ENCODE measurements at regions not wholly inside any gene's neighbourhood (a gene's known extent, or its start where the extent isn't known, plus 50 kb on each side); places are given as distances from the start of the nearest gene placed in this dataset.

DNA sequence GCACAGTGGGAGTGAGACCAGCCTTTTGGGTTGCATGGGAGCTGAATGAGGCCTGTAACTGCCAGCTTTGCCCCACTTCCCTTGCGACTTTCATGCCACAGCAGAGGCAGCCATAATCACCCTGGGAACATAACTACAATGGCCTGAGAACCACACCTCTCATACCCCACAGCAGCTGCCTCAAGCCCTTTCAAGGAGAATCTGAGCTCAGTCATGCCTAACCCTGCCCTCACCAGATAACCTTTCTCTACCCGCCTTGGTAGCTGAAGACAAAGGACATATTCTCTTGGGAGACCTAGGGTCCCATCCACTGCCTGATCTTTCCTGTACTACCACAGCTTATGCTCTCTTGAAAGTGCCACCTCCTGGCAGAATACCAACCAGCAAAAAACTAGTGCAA lies 599.9 kb upstream of the IGFBP7 start:
- peak; percentile 38 for DNase-seq (ENCODE audit: low read depth)
- H3K4me3 ChIP-seq (ENCODE audit: low read depth, low read length) = no peak overlapping the region
- TF ChIP-seq, protein P1, sequence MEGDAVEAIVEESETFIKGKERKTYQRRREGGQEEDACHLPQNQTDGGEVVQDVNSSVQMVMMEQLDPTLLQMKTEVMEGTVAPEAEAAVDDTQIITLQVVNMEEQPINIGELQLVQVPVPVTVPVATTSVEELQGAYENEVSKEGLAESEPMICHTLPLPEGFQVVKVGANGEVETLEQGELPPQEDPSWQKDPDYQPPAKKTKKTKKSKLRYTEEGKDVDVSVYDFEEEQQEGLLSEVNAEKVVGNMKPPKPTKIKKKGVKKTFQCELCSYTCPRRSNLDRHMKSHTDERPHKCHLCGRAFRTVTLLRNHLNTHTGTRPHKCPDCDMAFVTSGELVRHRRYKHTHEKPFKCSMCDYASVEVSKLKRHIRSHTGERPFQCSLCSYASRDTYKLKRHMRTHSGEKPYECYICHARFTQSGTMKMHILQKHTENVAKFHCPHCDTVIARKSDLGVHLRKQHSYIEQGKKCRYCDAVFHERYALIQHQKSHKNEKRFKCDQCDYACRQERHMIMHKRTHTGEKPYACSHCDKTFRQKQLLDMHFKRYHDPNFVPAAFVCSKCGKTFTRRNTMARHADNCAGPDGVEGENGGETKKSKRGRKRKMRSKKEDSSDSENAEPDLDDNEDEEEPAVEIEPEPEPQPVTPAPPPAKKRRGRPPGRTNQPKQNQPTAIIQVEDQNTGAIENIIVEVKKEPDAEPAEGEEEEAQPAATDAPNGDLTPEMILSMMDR (IDR thresholded peaks at IDR 0.05; ENCODE audit: insufficient read depth, low read depth, low read length, missing control alignments) = no peak

DNA sequence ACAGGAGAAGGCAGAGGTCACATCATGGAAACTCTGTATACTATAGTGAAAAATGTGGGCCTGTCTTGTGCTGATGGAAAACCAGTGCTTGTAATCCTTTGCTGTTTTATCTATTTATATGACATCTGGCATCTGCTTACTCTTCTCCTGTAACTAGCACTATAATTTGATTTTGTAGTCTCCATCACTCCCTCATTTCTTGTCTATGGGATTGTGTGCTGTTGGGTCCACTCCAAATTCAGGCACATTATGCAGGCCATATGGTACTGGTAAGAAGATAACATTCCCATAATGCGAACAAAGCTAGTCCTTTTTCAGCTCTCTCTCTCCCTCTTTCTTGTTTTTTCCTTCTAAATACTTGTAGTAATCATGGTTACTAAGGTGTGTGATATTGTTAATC lies 581.2 kb upstream of the IGFBP7 start:
- no peak overlapping the region for H3K4me3 ChIP-seq (ENCODE audit: low read depth, low read length)
- DNase-seq (ENCODE audit: low read depth) = no peak
- TF ChIP-seq, protein P1 (IDR thresholded peaks at IDR 0.05; ENCODE audit: insufficient read depth, low read depth, low read length, missing control alignments) = no peak

DNA sequence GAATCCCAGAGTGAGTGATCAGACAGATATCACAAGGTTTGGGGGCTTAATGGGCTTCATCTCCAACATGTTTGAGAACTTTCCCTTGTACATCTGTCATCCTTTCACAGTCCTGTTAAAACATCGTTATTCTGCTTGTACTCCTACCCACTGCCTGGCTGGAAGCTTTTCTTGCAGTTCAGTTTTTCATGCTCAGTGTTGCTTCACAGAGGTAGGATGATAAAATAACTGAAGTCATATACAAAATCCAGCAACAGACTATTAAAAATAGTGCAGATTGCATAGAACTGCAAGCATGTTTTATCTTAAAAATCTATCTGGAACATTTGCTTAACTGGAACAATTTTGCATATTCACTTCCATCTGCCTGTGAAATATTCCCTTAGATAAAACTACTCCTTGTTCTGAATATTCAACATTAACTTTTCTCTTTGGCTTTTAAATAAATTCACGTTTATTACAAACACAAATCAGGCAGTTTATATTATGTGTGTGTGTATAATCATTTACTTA lies 579.6 kb upstream of the IGFBP7 start:
- TF ChIP-seq, protein P1 (IDR thresholded peaks at IDR 0.05; ENCODE audit: insufficient read depth, low read depth, low read length, missing control alignments) = no peak
- no peak for DNase-seq (ENCODE audit: low read depth)
- H3K4me3 ChIP-seq (ENCODE audit: low read depth, low read length) = no peak overlapping the region

DNA sequence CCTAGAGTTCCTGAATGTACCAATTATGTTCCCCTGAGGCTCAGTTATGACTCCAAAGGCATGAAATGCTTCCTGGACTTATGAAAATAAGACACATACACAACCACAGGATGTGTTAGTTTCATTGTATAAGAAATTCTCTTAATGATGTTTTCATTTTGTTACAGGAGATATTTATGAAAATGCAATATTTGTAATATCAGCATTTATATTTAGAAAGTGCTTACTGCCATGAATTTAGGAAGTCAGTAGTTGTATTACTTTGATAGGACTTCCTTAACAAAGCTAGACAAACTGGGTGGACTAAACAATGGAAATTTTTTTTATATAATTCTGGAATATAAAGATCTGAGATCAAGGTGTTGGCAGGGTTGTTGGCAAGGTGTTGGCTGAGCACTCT lies 572.1 kb upstream of the IGFBP7 start:
- no peak for DNase-seq (ENCODE audit: low read depth)
- TF ChIP-seq, protein P1 (IDR thresholded peaks at IDR 0.05; ENCODE audit: insufficient read depth, low read depth, low read length, missing control alignments) = no peak
- no peak overlapping the region for H3K4me3 ChIP-seq (ENCODE audit: low read depth, low read length)

DNA sequence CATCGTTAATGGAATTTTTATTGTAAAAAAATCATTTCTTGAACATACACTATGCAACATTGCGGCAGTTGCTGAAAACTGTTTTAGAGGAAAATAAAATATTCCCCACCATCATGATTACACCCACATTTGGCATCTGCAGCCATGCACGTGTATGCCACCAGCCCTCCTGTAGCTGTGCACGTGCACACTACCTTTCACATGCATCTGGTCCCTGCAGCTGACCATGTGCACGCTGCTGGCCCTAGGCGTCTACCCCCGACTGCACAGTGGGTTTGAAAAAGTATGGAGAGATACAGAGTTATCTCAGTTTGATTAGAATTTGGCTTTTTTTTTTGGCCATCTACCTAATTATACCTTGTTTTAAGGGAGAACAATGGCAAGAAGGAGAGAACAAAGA lies 569.8 kb upstream of the IGFBP7 start:
- no peak for DNase-seq (ENCODE audit: low read depth)
- H3K4me3 ChIP-seq (ENCODE audit: low read depth, low read length) = no peak overlapping the region
- TF ChIP-seq, protein P1 (IDR thresholded peaks at IDR 0.05; ENCODE audit: insufficient read depth, low read depth, low read length, missing control alignments) = no peak

DNA sequence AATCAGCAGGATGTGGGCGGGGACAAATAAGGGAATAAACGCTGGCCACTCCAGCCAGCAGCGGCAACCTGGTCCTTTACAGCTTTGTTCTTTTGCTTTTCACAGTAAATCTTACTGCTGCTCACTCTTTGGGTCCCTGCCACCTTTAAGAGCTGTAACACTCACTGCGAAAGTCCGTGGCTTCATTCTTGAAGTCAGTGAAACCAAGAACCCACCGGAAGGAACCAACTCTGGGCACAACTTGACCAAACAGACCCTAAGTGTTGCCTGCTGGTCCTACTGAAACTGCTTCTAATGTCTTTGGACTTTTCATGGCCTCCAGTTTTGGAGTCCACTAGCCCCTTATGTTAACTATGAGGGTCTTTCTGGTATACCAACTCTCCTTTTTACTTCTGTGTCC lies 566.2 kb upstream of the IGFBP7 start:
- H3K4me3 ChIP-seq (ENCODE audit: low read depth, low read length) = no peak overlapping the region
- DNase-seq (ENCODE audit: low read depth) = no peak
- TF ChIP-seq, protein P1 (IDR thresholded peaks at IDR 0.05; ENCODE audit: insufficient read depth, low read depth, low read length, missing control alignments) = no peak

DNA sequence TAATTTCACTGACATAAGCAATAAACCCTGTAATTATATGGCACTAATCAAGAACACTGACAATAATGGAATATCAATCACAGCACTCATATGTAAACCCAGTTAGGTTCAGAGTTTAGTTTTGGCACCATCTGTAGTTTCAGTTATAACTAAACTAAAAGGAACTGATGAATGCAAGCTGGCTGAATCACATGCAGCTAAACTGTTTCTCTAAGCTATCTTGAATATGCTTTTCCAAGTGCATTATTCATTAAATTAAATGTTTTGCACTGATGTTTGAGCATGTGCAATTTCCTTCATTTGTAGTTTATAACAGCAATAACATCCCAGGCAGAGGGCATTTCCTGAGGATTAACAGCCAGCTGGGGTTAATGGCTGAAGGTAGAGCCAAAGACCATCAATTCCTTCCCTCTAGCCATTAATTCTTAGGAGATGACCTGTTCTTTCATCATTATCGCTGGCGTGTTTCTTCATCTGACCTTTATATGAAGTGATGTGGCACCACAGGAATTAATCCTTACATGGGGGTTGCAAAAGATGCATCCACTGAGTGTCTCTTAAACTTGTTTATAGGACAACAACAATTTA lies 562.8 kb upstream of the IGFBP7 start:
- TF ChIP-seq, protein P1 (IDR thresholded peaks at IDR 0.05; ENCODE audit: insufficient read depth, low read depth, low read length, missing control alignments) = no peak
- no peak for DNase-seq (ENCODE audit: low read depth)
- H3K4me3 ChIP-seq (ENCODE audit: low read depth, low read length) = no peak overlapping the region

Measured in GM12865 (cell line).